ENCODE measurements at regions not wholly inside any gene's neighbourhood (a gene's known extent, or its start where the extent isn't known, plus 50 kb on each side); places are given as distances from the start of the nearest gene placed in this dataset.

- H4K20me1 ChIP-seq (ENCODE audit: insufficient read depth, low read length) = no peaks in the 10 kb centered on the region
- H3K9ac ChIP-seq (ENCODE audit: low read depth, low read length) = no peak overlapping the region
- H3K79me1 ChIP-seq (ENCODE audit: low read depth in 1 of 2, low read length in 2 of 2) = no peaks in the 10 kb centered on the region
- dilution Hi-C loops (cut with HindIII; ENCODE audit: low sequenced_read_pairs, unreplicated experiment) (no loop called here), intact Hi-C loops (cut with micrococcal nuclease) (no loop called here), in situ Hi-C loops (cut with MboI; ENCODE audit: low sequenced_read_pairs) (no loop called here)
- no peak overlapping the region for H2AK9ac ChIP-seq (replicated peaks; ENCODE audit: low read depth, low read length, poor library complexity)
- H3K56ac ChIP-seq (ENCODE audit: extremely low read depth, insufficient read depth, low read length) = no peak overlapping the region
- H3K27me3 ChIP-seq (ENCODE audit: control insufficient read depth, insufficient read depth, low read length) = no peaks in the 10 kb centered on the region
- no peak overlapping the region for H3K4ac ChIP-seq (ENCODE audit: low read depth, low read length)
- no peak overlapping the region for H4K91ac ChIP-seq (ENCODE audit: insufficient read depth, low read depth, low read length)
- H2BK120ac ChIP-seq (ENCODE audit: low read depth, low read length) = no peak overlapping the region
- no peak for ATAC-seq (ENCODE audit: low read depth)
- H3K4me3 ChIP-seq (ENCODE audit: insufficient read depth, low read depth, low read length) = no peak overlapping the region
- ChIA-PET POLR2A (ENCODE audit: unreplicated experiment) (no interaction called here), CTCF (no interaction called here)
- H3K23ac ChIP-seq (ENCODE audit: low read depth, low read length) = no peak overlapping the region
- no peak overlapping the region for H4K8ac ChIP-seq (ENCODE audit: low read depth in 2 of 2, low read length in 2 of 2)
- no peak overlapping the region for H2BK15ac ChIP-seq (ENCODE audit: low read depth, low read length)
- H3K9me3 ChIP-seq (ENCODE audit: control insufficient read depth, insufficient read depth, low read length) = no peaks in the 10 kb centered on the region
- no peak overlapping the region for H3K18ac ChIP-seq (ENCODE audit: low read depth, low read length)
- H2BK20ac ChIP-seq (ENCODE audit: low read depth, low read length) = no peak overlapping the region
- no peaks in the 10 kb centered on the region for H3K36me3 ChIP-seq (ENCODE audit: control insufficient read depth, insufficient read depth, low read length)
- BruUV-seq (replicated peaks) = no TSS peak
- no peak for DNase-seq
- H2AFZ ChIP-seq (replicated peaks; ENCODE audit: low read length, poor library complexity) = no peak overlapping the region
- H3K14ac ChIP-seq (replicated peaks; ENCODE audit: low read depth, low read length) = no peak overlapping the region
- H2BK5ac ChIP-seq (ENCODE audit: low read depth, low read length, poor library complexity, severe bottlenecking) = no peak overlapping the region
- H2AK5ac ChIP-seq (ENCODE audit: low read depth, low read length) = no peak overlapping the region
- H3K4me2 ChIP-seq (ENCODE audit: low read depth, low read length) = no peak overlapping the region
- no peak overlapping the region for H4K5ac ChIP-seq (ENCODE audit: low read depth, low read length)
- 0 out of 2 replicates have a peak, but pooled peaks cover 2% of the 10 kb centered on the region for H3K9me1 ChIP-seq (ENCODE audit: insufficient read depth, low read length)
- peaks cover 3% of the 10 kb centered on the region for H3K4me1 ChIP-seq (ENCODE audit: control insufficient read depth, insufficient read depth, low read length)
- H3K27ac ChIP-seq (ENCODE audit: insufficient read depth, low read length) = no peak overlapping the region
- WGBS, 2 experiments (ENCODE audit: extremely low coverage in 2 of 2, insufficient read length in 1 of 2) = no CpG with 5 or more reads among the region's 8 CpGs
- TF ChIP-seq RFX5 (IDR thresholded peaks at IDR 0.05; ENCODE audit: low read depth, low read length) (no peak), ELK1 (IDR thresholded peaks at IDR 0.05; ENCODE audit: borderline replicate concordance, low read depth, low read length) (no peak), POLR2A (IDR thresholded peaks at IDR 0.05; ENCODE audit: low read depth, low read length) (no peak), MAFK (IDR thresholded peaks at IDR 0.05; ENCODE audit: low read depth, low read length) (no peak), USF2 (IDR thresholded peaks at IDR 0.05; ENCODE audit: low read depth, low read length) (no peak), MXI1 (IDR thresholded peaks at IDR 0.05; ENCODE audit: borderline replicate concordance, low read depth, low read length) (no peak), RAD21 (IDR thresholded peaks at IDR 0.05; ENCODE audit: low read length) (no peak), BHLHE40 (IDR thresholded peaks at IDR 0.05; ENCODE audit: low read depth, low read length) (no peak), MAZ (IDR thresholded peaks at IDR 0.05; ENCODE audit: borderline replicate concordance, low read depth, low read length) (no peak)
- TF ChIP-seq, protein P1, sequence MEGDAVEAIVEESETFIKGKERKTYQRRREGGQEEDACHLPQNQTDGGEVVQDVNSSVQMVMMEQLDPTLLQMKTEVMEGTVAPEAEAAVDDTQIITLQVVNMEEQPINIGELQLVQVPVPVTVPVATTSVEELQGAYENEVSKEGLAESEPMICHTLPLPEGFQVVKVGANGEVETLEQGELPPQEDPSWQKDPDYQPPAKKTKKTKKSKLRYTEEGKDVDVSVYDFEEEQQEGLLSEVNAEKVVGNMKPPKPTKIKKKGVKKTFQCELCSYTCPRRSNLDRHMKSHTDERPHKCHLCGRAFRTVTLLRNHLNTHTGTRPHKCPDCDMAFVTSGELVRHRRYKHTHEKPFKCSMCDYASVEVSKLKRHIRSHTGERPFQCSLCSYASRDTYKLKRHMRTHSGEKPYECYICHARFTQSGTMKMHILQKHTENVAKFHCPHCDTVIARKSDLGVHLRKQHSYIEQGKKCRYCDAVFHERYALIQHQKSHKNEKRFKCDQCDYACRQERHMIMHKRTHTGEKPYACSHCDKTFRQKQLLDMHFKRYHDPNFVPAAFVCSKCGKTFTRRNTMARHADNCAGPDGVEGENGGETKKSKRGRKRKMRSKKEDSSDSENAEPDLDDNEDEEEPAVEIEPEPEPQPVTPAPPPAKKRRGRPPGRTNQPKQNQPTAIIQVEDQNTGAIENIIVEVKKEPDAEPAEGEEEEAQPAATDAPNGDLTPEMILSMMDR (conservative IDR thresholded peaks at IDR 0.05; ENCODE audit: low read depth, low read length) = no peak
Measured at GRCh38 chr6:128573036-128573435, 52.6 kb upstream of the PTPRK start.
